HEK293 (cell line): ENCODE measurements at regions not wholly inside any gene's neighbourhood (a gene's known extent, or its start where the extent isn't known, plus 50 kb on each side); places are given as distances from the start of the nearest gene placed in this dataset.

ENCODE experiments used
- BCL11A ChIP-seq: fragments of 450-650 bp; formaldehyde crosslinking; IDR thresholded peaks from 2 replicates; pipeline ENCODE4 v1.5.1; 2016; ENCODE audit warnings: low read depth, missing biosample characterization, missing genetic modification characterization
- BCL11B ChIP-seq: fragments of 450-650 bp; formaldehyde crosslinking; IDR thresholded peaks from 2 replicates; pipeline ENCODE4 v1.5.1; 2016; ENCODE audit warnings: low read depth, missing biosample characterization, missing genetic modification characterization
- FEZF1 ChIP-seq: fragments of 450-650 bp; formaldehyde crosslinking; IDR thresholded peaks from 2 replicates; pipeline ENCODE4 v1.5.1; 2016; ENCODE audit warnings: missing biosample characterization, missing genetic modification characterization
- HOXA7 ChIP-seq: sonication (generic); formaldehyde crosslinking; IDR thresholded peaks from 2 replicates; pipeline ENCODE4 v1.8.1; 2022; ENCODE audit warnings: missing genetic modification reagents, borderline replicate concordance
- OVOL3 ChIP-seq: fragments of 450-650 bp; formaldehyde crosslinking; IDR thresholded peaks from 2 replicates; pipeline ENCODE4 v1.5.1; 2016; ENCODE audit warnings: missing biosample characterization, missing genetic modification characterization
- SP3 ChIP-seq: fragments of 450-650 bp; formaldehyde crosslinking; IDR thresholded peaks from 2 replicates; pipeline ENCODE4 v1.5.1; 2016; ENCODE audit warnings: missing biosample characterization, missing genetic modification characterization
- YY2 ChIP-seq: fragments of 450-650 bp; formaldehyde crosslinking; IDR thresholded peaks from 2 replicates; pipeline ENCODE4 v1.5.1; 2016; ENCODE audit warnings: missing biosample characterization, missing genetic modification characterization
- ZBTB48 ChIP-seq: fragments of 450-650 bp; formaldehyde crosslinking; IDR thresholded peaks from 2 replicates; pipeline ENCODE4 v1.5.1; 2016; ENCODE audit warnings: missing biosample characterization, missing genetic modification characterization
- ZFP41 ChIP-seq: fragments of 450-650 bp; formaldehyde crosslinking; IDR thresholded peaks from 2 replicates; pipeline ENCODE4 v1.5.1; 2016; ENCODE audit warnings: missing biosample characterization, missing genetic modification characterization, borderline replicate concordance
- ZNF184 ChIP-seq: fragments of 450-650 bp; IDR thresholded peaks from 2 replicates; pipeline ENCODE4 v1.5.1; 2018; ENCODE audit warnings: missing biosample characterization, mild to moderate bottlenecking, missing genetic modification characterization
- ZNF266 ChIP-seq: fragments of 450-650 bp; formaldehyde crosslinking; IDR thresholded peaks from 2 replicates; pipeline ENCODE4 v1.5.1; 2016; ENCODE audit warnings: missing biosample characterization, missing genetic modification characterization, low read depth
- ZNF292 ChIP-seq: fragments of 450-650 bp; formaldehyde crosslinking; IDR thresholded peaks from 2 replicates; pipeline ENCODE4 v1.5.1; 2016; ENCODE audit warnings: low read depth, missing biosample characterization, missing genetic modification characterization, borderline replicate concordance
- ZNF311 ChIP-seq: fragments of 450-650 bp; formaldehyde crosslinking; IDR thresholded peaks from 2 replicates; pipeline ENCODE4 v1.5.1; 2017; ENCODE audit warnings: missing biosample characterization, missing genetic modification characterization, borderline replicate concordance
- ZNF335 ChIP-seq: fragments of 450-650 bp; formaldehyde crosslinking; conservative IDR thresholded peaks from 2 replicates; pipeline ENCODE4 v1.5.1; 2016; ENCODE audit warnings: missing biosample characterization, missing genetic modification characterization
- ZNF350 ChIP-seq: fragments of 450-650 bp; formaldehyde crosslinking; IDR thresholded peaks from 2 replicates; pipeline ENCODE4 v1.5.0; 2017; ENCODE audit warnings: missing biosample characterization, mild to moderate bottlenecking, missing genetic modification characterization
- ZNF404 ChIP-seq: fragments of 450-650 bp; formaldehyde crosslinking; IDR thresholded peaks from 2 replicates; pipeline ENCODE4 v1.5.1; 2017; ENCODE audit warnings: missing biosample characterization, missing genetic modification characterization
- ZNF530 ChIP-seq: fragments of 450-650 bp; formaldehyde crosslinking; IDR thresholded peaks from 2 replicates; pipeline ENCODE4 v1.5.1; 2016; ENCODE audit warnings: low read depth, missing biosample characterization, missing genetic modification characterization
- ZNF624 ChIP-seq: fragments of 450-650 bp; formaldehyde crosslinking; IDR thresholded peaks from 2 replicates; pipeline ENCODE4 v1.5.1; 2017; ENCODE audit warnings: missing biosample characterization, missing genetic modification characterization
- ZNF654 ChIP-seq: fragments of 450-650 bp; formaldehyde crosslinking; IDR thresholded peaks from 2 replicates; pipeline ENCODE4 v1.5.1; 2016; ENCODE audit warnings: low read depth, missing biosample characterization, missing genetic modification characterization
- ZNF747 ChIP-seq: fragments of 450-650 bp; formaldehyde crosslinking; IDR thresholded peaks from 2 replicates; pipeline ENCODE4 v1.5.1; 2016; ENCODE audit warnings: missing biosample characterization, missing genetic modification characterization
- ZSCAN23 ChIP-seq: fragments of 450-650 bp; formaldehyde crosslinking; IDR thresholded peaks from 2 replicates; pipeline ENCODE4 v1.5.1; 2016; ENCODE audit warnings: missing biosample characterization, missing genetic modification characterization
- ZSCAN30 ChIP-seq: fragments of 450-650 bp; IDR thresholded peaks from 2 replicates; pipeline ENCODE4 v1.5.1; 2018; ENCODE audit warnings: missing biosample characterization, mild to moderate bottlenecking, missing genetic modification characterization, moderate library complexity
- TF ChIP-seq, protein P1 (sequence below): fragments of 450-650 bp; formaldehyde crosslinking; IDR thresholded peaks from 2 replicates; pipeline ENCODE4 v1.5.1; 2016; ENCODE audit warnings: missing biosample characterization, missing genetic modification characterization
- TF ChIP-seq, protein P2 (sequence below): fragments of 450-650 bp; formaldehyde crosslinking; IDR thresholded peaks from 2 replicates; pipeline ENCODE4 v1.5.1; 2017; ENCODE audit warnings: missing biosample characterization, missing genetic modification characterization
- TF ChIP-seq, protein P3 (sequence below): fragments of 450-650 bp; formaldehyde crosslinking; optimal IDR thresholded peaks from 2 replicates; pipeline ENCODE3; 2016; ENCODE audit warnings: missing biosample characterization, mild to moderate bottlenecking, missing genetic modification characterization
- TF ChIP-seq, protein P4 (sequence below): fragments of 450-650 bp; formaldehyde crosslinking; IDR thresholded peaks from 2 replicates; pipeline ENCODE4 v1.5.1; 2016; ENCODE audit warnings: missing biosample characterization, missing genetic modification characterization, low read depth
- TF ChIP-seq, protein P5 (sequence below): fragments of 450-650 bp; formaldehyde crosslinking; IDR thresholded peaks from 2 replicates; pipeline ENCODE4 v1.5.1; 2016; ENCODE audit warnings: missing biosample characterization, missing genetic modification characterization

DNA sequence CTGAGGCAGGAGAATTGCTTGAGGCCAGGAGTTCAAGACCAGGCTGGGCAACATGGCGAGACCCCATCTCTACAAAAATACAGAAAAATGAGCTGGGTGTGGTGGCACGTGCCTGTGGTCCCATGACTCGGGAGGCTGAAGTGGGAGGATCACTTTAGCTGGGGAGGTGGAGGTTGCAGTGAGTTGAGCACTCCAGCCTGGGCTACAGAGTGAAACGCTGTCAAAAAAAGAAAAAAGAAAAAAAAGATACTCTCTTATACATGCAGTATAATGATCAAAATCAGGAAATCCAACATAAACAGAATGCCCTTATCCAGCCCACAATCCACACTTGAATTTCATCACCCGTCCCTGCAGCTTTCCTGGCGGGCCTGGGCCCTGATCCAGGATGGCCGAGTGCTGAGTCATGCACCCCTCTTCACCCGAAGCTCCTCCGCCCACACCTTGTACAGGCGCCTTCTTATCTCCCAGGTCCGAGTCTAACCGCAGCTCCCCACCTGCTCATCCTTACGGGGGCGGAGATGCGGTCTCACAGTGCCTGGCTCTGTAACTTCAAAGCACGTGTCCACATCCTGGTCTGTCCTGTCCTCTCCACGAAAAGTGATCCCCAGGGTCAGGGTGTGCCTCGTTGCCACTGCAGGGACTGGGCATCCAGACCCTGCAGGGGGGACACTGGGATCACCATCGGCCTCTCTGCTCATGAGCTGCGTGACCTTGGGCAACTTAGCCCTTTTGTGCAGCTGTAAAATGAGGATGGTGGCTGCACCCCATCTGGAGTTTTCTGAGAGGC, 120.2 kb upstream of the SLC45A1 start (continued):
- TF ChIP-seq, protein P1, sequence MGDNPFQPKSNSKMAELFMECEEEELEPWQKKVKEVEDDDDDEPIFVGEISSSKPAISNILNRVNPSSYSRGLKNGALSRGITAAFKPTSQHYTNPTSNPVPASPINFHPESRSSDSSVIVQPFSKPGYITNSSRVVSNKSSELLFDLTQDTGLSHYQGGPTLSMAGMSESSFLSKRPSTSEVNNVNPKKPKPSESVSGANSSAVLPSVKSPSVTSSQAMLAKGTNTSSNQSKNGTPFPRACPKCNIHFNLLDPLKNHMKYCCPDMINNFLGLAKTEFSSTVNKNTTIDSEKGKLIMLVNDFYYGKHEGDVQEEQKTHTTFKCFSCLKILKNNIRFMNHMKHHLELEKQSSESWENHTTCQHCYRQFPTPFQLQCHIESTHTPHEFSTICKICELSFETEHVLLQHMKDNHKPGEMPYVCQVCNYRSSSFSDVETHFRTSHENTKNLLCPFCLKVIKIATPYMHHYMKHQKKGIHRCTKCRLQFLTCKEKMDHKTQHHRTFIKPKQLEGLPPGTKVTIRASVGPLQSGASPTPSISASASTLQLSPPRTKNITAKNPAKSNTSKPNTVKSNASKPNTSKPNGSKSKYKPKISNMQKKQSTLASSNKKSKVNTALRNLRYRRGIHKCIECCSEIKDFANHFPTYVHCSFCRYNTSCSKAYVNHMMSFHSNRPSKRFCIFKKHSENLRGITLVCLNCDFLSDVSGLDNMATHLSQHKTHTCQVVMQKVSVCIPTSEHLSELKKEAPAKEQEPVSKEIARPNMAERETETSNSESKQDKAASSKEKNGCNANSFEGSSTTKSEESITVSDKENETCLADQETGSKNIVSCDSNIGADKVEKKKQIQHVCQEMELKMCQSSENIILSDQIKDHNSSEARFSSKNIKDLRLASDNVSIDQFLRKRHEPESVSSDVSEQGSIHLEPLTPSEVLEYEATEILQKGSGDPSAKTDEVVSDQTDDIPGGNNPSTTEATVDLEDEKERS (tag by site-specific recombination), result peak; percentile 42; the same call in 1 of the 2 replicates
- TF ChIP-seq OVOL3, result no peak
- no peak for TF ChIP-seq ZNF350 (tag by site-specific recombination)
- TF ChIP-seq ZNF184 (tag by site-specific recombination), result no peak
- TF ChIP-seq ZNF311, result no peak
- no peak for TF ChIP-seq ZNF624 (tag by site-specific recombination)
- TF ChIP-seq, protein P2, sequence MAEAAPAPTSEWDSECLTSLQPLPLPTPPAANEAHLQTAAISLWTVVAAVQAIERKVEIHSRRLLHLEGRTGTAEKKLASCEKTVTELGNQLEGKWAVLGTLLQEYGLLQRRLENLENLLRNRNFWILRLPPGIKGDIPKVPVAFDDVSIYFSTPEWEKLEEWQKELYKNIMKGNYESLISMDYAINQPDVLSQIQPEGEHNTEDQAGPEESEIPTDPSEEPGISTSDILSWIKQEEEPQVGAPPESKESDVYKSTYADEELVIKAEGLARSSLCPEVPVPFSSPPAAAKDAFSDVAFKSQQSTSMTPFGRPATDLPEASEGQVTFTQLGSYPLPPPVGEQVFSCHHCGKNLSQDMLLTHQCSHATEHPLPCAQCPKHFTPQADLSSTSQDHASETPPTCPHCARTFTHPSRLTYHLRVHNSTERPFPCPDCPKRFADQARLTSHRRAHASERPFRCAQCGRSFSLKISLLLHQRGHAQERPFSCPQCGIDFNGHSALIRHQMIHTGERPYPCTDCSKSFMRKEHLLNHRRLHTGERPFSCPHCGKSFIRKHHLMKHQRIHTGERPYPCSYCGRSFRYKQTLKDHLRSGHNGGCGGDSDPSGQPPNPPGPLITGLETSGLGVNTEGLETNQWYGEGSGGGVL (tag by site-specific recombination), result peak; percentile 64
- no peak for TF ChIP-seq BCL11B (tag by site-specific recombination)
- TF ChIP-seq HOXA7 (CRISPR knock-in tag), result no peak
- TF ChIP-seq ZBTB48 (tag by site-specific recombination), result peak; percentile 80
- no peak for TF ChIP-seq ZSCAN30 (tag by site-specific recombination)
- no peak for TF ChIP-seq ZNF654 (tag by site-specific recombination)
- TF ChIP-seq, protein P3, sequence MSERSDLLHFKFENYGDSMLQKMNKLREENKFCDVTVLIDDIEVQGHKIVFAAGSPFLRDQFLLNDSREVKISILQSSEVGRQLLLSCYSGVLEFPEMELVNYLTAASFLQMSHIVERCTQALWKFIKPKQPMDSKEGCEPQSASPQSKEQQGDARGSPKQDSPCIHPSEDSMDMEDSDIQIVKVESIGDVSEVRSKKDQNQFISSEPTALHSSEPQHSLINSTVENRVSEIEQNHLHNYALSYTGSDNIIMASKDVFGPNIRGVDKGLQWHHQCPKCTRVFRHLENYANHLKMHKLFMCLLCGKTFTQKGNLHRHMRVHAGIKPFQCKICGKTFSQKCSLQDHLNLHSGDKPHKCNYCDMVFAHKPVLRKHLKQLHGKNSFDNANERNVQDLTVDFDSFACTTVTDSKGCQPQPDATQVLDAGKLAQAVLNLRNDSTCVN (tag by site-specific recombination), result no peak
- no peak for TF ChIP-seq ZNF404
- TF ChIP-seq, protein P4, sequence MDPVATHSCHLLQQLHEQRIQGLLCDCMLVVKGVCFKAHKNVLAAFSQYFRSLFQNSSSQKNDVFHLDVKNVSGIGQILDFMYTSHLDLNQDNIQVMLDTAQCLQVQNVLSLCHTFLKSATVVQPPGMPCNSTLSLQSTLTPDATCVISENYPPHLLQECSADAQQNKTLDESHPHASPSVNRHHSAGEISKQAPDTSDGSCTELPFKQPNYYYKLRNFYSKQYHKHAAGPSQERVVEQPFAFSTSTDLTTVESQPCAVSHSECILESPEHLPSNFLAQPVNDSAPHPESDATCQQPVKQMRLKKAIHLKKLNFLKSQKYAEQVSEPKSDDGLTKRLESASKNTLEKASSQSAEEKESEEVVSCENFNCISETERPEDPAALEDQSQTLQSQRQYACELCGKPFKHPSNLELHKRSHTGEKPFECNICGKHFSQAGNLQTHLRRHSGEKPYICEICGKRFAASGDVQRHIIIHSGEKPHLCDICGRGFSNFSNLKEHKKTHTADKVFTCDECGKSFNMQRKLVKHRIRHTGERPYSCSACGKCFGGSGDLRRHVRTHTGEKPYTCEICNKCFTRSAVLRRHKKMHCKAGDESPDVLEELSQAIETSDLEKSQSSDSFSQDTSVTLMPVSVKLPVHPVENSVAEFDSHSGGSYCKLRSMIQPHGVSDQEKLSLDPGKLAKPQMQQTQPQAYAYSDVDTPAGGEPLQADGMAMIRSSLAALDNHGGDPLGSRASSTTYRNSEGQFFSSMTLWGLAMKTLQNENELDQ (tag by site-specific recombination), result no peak
- no peak for TF ChIP-seq ZNF292 (tag by site-specific recombination)
- TF ChIP-seq ZNF747 (tag by site-specific recombination), result no peak
- TF ChIP-seq YY2 (tag by site-specific recombination), result no peak; the same call in 1 of the 2 replicates
- no peak for TF ChIP-seq ZFP41 (tag by site-specific recombination)
- TF ChIP-seq ZSCAN23 (tag by site-specific recombination), result peak; percentile 73; the same call in 1 of the 2 replicates
- no peak for TF ChIP-seq ZNF530
- TF ChIP-seq ZNF335, result peak; percentile 63
- no peak for TF ChIP-seq ZNF266 (tag by site-specific recombination)
- peak; percentile 53 for TF ChIP-seq SP3 (tag by site-specific recombination)
- TF ChIP-seq FEZF1 (tag by site-specific recombination), result peak; percentile 45
- TF ChIP-seq BCL11A (tag by site-specific recombination), result peak; percentile 67; the same call in 1 of the 2 replicates
- TF ChIP-seq, protein P5, sequence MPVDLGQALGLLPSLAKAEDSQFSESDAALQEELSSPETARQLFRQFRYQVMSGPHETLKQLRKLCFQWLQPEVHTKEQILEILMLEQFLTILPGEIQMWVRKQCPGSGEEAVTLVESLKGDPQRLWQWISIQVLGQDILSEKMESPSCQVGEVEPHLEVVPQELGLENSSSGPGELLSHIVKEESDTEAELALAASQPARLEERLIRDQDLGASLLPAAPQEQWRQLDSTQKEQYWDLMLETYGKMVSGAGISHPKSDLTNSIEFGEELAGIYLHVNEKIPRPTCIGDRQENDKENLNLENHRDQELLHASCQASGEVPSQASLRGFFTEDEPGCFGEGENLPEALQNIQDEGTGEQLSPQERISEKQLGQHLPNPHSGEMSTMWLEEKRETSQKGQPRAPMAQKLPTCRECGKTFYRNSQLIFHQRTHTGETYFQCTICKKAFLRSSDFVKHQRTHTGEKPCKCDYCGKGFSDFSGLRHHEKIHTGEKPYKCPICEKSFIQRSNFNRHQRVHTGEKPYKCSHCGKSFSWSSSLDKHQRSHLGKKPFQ (tag by site-specific recombination), result no peak
